CD14-positive monocyte (primary cell): ENCODE measurements at regions not wholly inside any gene's neighbourhood (a gene's known extent, or its start where the extent isn't known, plus 50 kb on each side); places are given as distances from the start of the nearest gene placed in this dataset.

Experiments used
- DNase-seq, 3 donors: peaks; one replicate each; pipeline ENCODE4 v3.0.0-alpha.2; 2011 to 2022
- H2AFZ ChIP-seq: 2 replicates; pipeline ENCODE4 v1.6.0; 2012; ENCODE audit warnings: mild to moderate bottlenecking, low read depth, low read length, inconsistent platforms; ENCODE audit not compliant: insufficient read depth, poor library complexity, severe bottlenecking
- H3K27ac ChIP-seq, 2 donors: 1 replicate in 1 of 2; 2 replicates in 1 of 2; pipeline ENCODE4 v1.5.1; 2012 to 2013; ENCODE audit warnings: low read length in 2 of 2, control low read depth in 1 of 2, inconsistent platforms in 1 of 2, low read depth in 1 of 2, mild to moderate bottlenecking in 1 of 2
- H3K27me3 ChIP-seq, 2 donors: one replicate each; pipeline versions ENCODE4 v1.6.0 to v1.6.1; 2011 to 2013; ENCODE audit warnings: low read length in 2 of 2; ENCODE audit not compliant: control insufficient read depth in 2 of 2, insufficient read depth in 2 of 2
- H3K36me3 ChIP-seq, 2 donors: replicated peaks in 1 of 2; 1 replicate in 1 of 2; 2 replicates in 1 of 2; pipeline versions ENCODE4 v1.5.1 to v1.6.1; 2012 to 2013; ENCODE audit warnings: low read length in 2 of 2, control low read depth in 1 of 2, inconsistent platforms in 1 of 2, mild to moderate bottlenecking in 1 of 2; ENCODE audit not compliant: insufficient read depth in 2 of 2, control insufficient read depth in 1 of 2
- H3K4me1 ChIP-seq, 2 donors: 1 replicate in 1 of 2; 2 replicates in 1 of 2; pipeline versions ENCODE4 v1.5.1 to v1.6.1; 2012 to 2013; ENCODE audit warnings: low read length in 2 of 2, control low read depth in 1 of 2, inconsistent platforms in 1 of 2, mild to moderate bottlenecking in 1 of 2, moderate library complexity in 1 of 2; ENCODE audit not compliant: insufficient read depth in 2 of 2, control insufficient read depth in 1 of 2
- H3K4me2 ChIP-seq: replicated peaks from 2 replicates; pipeline ENCODE3; 2012; ENCODE audit warnings: low read length, moderate library complexity, mild to moderate bottlenecking; ENCODE audit not compliant: poor library complexity, severe bottlenecking; ENCODE audit errors: extremely low read depth
- H3K4me3 ChIP-seq, 3 experiments: fragments of 200-600 bp in 1 of 3; sonication (generic) in 1 of 3; replicated peaks in 1 of 3; 1 replicate in 2 of 3; 2 replicates in 1 of 3; pipeline ENCODE4 v1.5.1; 2011 to 2013; ENCODE audit warnings: low read length in 3 of 3, mild to moderate bottlenecking in 3 of 3, control low read depth in 2 of 3, low read depth in 2 of 3, inconsistent platforms in 1 of 3, moderate library complexity in 1 of 3
- H3K79me2 ChIP-seq: 2 replicates; pipeline ENCODE4 v1.6.0; 2012; ENCODE audit warnings: mild to moderate bottlenecking, control low read depth, inconsistent platforms, low read length, moderate library complexity; ENCODE audit not compliant: insufficient read depth
- H3K9ac ChIP-seq: 2 replicates; pipeline ENCODE4 v1.6.0; 2017; ENCODE audit warnings: low read length, mild to moderate bottlenecking; ENCODE audit not compliant: insufficient read depth, poor library complexity, severe bottlenecking
- H3K9me3 ChIP-seq, 2 donors: replicated peaks in 1 of 2; 1 replicate in 1 of 2; 2 replicates in 1 of 2; pipeline versions ENCODE4 v1.5.1 to v1.6.1; 2012 to 2013; ENCODE audit warnings: low read length in 2 of 2, control low read depth in 1 of 2; ENCODE audit not compliant: control insufficient read depth in 1 of 2, insufficient read depth in 1 of 2
- H4K20me1 ChIP-seq: 2 replicates; pipeline ENCODE4 v1.6.0; 2012; ENCODE audit warnings: mild to moderate bottlenecking, low read length, control low read depth, moderate library complexity; ENCODE audit not compliant: insufficient read depth
- H3K27ac Mint-ChIP-seq, 7 donors: one replicate each; pipeline ENCODE4 v1.8.0; 2020; ENCODE audit warnings: mild to moderate bottlenecking in 7 of 7, mixed read lengths in 7 of 7, moderate library complexity in 6 of 7, inconsistent platforms in 2 of 7
- H3K27me3 Mint-ChIP-seq, 3 donors: one replicate each; pipeline ENCODE4 v1.8.0; 2021 to 2022; ENCODE audit warnings: low read depth in 3 of 3, mild to moderate bottlenecking in 3 of 3, mixed read lengths in 3 of 3, moderate library complexity in 3 of 3, inconsistent platforms in 1 of 3
- H3K36me3 Mint-ChIP-seq, 2 donors: one replicate each; pipeline ENCODE4 v1.8.0; 2020; ENCODE audit warnings: mixed read lengths in 2 of 2, inconsistent platforms in 1 of 2, mild to moderate bottlenecking in 1 of 2
- H3K4me1 Mint-ChIP-seq: one replicate; pipeline ENCODE4 v1.8.0; 2020; ENCODE audit warnings: mild to moderate bottlenecking, mixed read lengths
- H3K4me3 Mint-ChIP-seq, 2 donors: one replicate each; pipeline ENCODE4 v1.8.0; 2020; ENCODE audit warnings: mild to moderate bottlenecking in 2 of 2, mixed read lengths in 2 of 2, moderate library complexity in 1 of 2
- H3K9me3 Mint-ChIP-seq, 7 donors: one replicate each; pipeline ENCODE4 v1.8.0; 2020 to 2022; ENCODE audit warnings: mixed read lengths in 7 of 7, mild to moderate bottlenecking in 6 of 7, moderate library complexity in 6 of 7, inconsistent platforms in 2 of 7
- CTCF ChIP-seq: fragments of 200-600 bp; IDR thresholded peaks from one replicate; pipeline ENCODE4 v1.8.0; 2022; ENCODE audit warnings: antibody characterized with exemption, mild to moderate bottlenecking
- WGBS: methylation state at CpG from one replicate; pipeline ENCODE4 v1.1.5; 2013; ENCODE audit warnings: missing lambda C conversion rate; ENCODE audit not compliant: insufficient coverage; 5-methylcytosine and 5-hydroxymethylcytosine counted together
- intact Hi-C, 2 donors: fragments of 100-400 bp; cut with micrococcal nuclease; formaldehyde crosslinking; loops; one replicate each; pipeline versions ENCODE4 v1.15.0 to v1.15.1; 2023

GRCh38 chr6:167650730-167651317 lies 175.9 kb upstream of the AFDN start:
- no peak overlapping the region for H3K27ac ChIP-seq
- Mint-ChIP-seq H3K36me3 (no peaks in the 10 kb centered on the region), H3K9me3 (peaks cover 2 to 10% (median 7%) of the 10 kb centered on the region in 7 donors), H3K27me3 (peaks cover 0 to 3% (median 0%) of the 10 kb centered on the region in 3 donors), H3K27ac (no peak overlapping the region), H3K4me3 (no peak overlapping the region), H3K4me1 (no peaks in the 10 kb centered on the region)
- no peak overlapping the region for H3K9ac ChIP-seq
- H3K4me2 ChIP-seq = no peak overlapping the region
- no peaks in the 10 kb centered on the region for H4K20me1 ChIP-seq
- no peaks in the 10 kb centered on the region for H3K27me3 ChIP-seq
- no peak overlapping the region for H3K4me3 ChIP-seq
- H3K36me3 ChIP-seq = no peaks in the 10 kb centered on the region
- intact Hi-C loops = no loop called here
- no peak for TF ChIP-seq CTCF
- H2AFZ ChIP-seq = no peak overlapping the region
- no peaks in the 10 kb centered on the region for H3K4me1 ChIP-seq
- WGBS = 85% methylated on average over 9 of the region's 12 CpGs
- DNase-seq = no peak
- peaks cover 9 to 15% of the 10 kb centered on the region in 2 donors for H3K9me3 ChIP-seq
- no peaks in the 10 kb centered on the region for H3K79me2 ChIP-seq

- no peak overlapping the region for H3K27ac ChIP-seq
- H3K4me1 ChIP-seq = no peaks in the 10 kb centered on the region
- no peaks in the 10 kb centered on the region for H3K27me3 ChIP-seq
- no peak for TF ChIP-seq CTCF
- Mint-ChIP-seq H3K9me3 (peaks cover 2 to 9% (median 7%) of the 10 kb centered on the region in 7 donors), H3K4me3 (no peak overlapping the region), H3K27me3 (peaks cover 0 to under 1% (median 0%) of the 10 kb centered on the region in 3 donors), H3K27ac (no peak overlapping the region), H3K36me3 (no peaks in the 10 kb centered on the region), H3K4me1 (no peaks in the 10 kb centered on the region)
- H3K4me3 ChIP-seq = no peak overlapping the region
- intact Hi-C loops = no loop called here
- WGBS = 88% methylated on average over 10 of the region's 10 CpGs
- H3K9ac ChIP-seq = no peak overlapping the region
- no peak overlapping the region for H3K4me2 ChIP-seq
- H3K36me3 ChIP-seq = no peaks in the 10 kb centered on the region
- H3K9me3 ChIP-seq = peaks cover 9 to 15% of the 10 kb centered on the region in 2 donors
- no peaks in the 10 kb centered on the region for H3K79me2 ChIP-seq
- H2AFZ ChIP-seq = no peak overlapping the region
- no peak for DNase-seq
- no peaks in the 10 kb centered on the region for H4K20me1 ChIP-seq
Measured at GRCh38 chr6:167651318-167652041, 175.2 kb upstream of the AFDN start.
